Right atrium auricular region (tissue), 2 donors: ENCODE measurements at regions not wholly inside any gene's neighbourhood (a gene's known extent, or its start where the extent isn't known, plus 50 kb on each side); places are given as distances from the start of the nearest gene placed in this dataset.
A peak's percentile ranks its signal among the peaks of the same experiment; 100 is the strongest.

ENCODE experiments used
- DNase-seq: peaks from one replicate; pipeline ENCODE4 v3.0.0-alpha.2; 2019; ENCODE audit warnings: low spot score
- H3K27ac ChIP-seq, 2 donors: fragments of 200-600 bp; sonication (generic); 1 replicate in 1 of 2; 2 replicates in 1 of 2; pipeline ENCODE4 v1.5.1; 2016 to 2019
- H3K27me3 ChIP-seq, 2 donors: fragments of 200-600 bp; sonication (generic); one replicate each; pipeline versions ENCODE4 v1.5.1 to v1.6.0; 2017 to 2019
- H3K36me3 ChIP-seq: fragments of 200-600 bp; sonication (generic); one replicate; pipeline ENCODE4 v1.5.1; 2016
- H3K4me1 ChIP-seq, 2 donors: fragments of 200-600 bp; sonication (generic); one replicate each; pipeline versions ENCODE4 v1.5.1 to v1.6.0; 2017 to 2019
- H3K4me3 ChIP-seq, 2 donors: fragments of 200-600 bp; sonication (generic); 1 replicate in 1 of 2; 2 replicates in 1 of 2; pipeline ENCODE4 v1.5.1; 2017 to 2019; ENCODE audit warnings: mild to moderate bottlenecking in 1 of 2, moderate library complexity in 1 of 2
- H3K9me3 ChIP-seq, 2 donors: fragments of 200-600 bp; sonication (generic); one replicate each; pipeline ENCODE4 v1.5.1; 2019
- CTCF ChIP-seq, 2 donors: fragments of 200-600 bp; sonication (generic); IDR thresholded peaks; one replicate each; pipeline ENCODE4 v1.5.1; 2019; ENCODE audit warnings: antibody characterized with exemption in 2 of 2

GRCh38 chr10:24097751-24098207 is 111.2 kb upstream of the KIAA1217 start:
- Histone ChIP-seq H3K27me3 (no peaks in the 10 kb centered on the region), H3K27ac (no peak overlapping the region), H3K9me3 (no peaks in the 10 kb centered on the region), H3K4me3 (no peak overlapping the region), H3K36me3 (no peaks in the 10 kb centered on the region), H3K4me1 (no peaks in the 10 kb centered on the region)
- no peak for TF ChIP-seq CTCF (IDR thresholded peaks at IDR 0.05)
- DNase-seq = no peak

GRCh38 chr10:24104895-24105294 is 104.0 kb upstream of the KIAA1217 start:
- H3K27me3 ChIP-seq = no peaks in the 10 kb centered on the region
- H3K4me3 ChIP-seq = no peak overlapping the region
- no peaks in the 10 kb centered on the region for H3K9me3 ChIP-seq
- no peaks in the 10 kb centered on the region for H3K4me1 ChIP-seq
- H3K27ac ChIP-seq = no peak overlapping the region
- H3K36me3 ChIP-seq = no peaks in the 10 kb centered on the region
- DNase-seq = no peak
- no peak for TF ChIP-seq CTCF (IDR thresholded peaks at IDR 0.05)

GRCh38 chr10:24113901-24114300 is 95.0 kb upstream of the KIAA1217 start:
- no peak for DNase-seq
- no peaks in the 10 kb centered on the region for H3K27me3 ChIP-seq
- no peak overlapping the region for H3K27ac ChIP-seq
- H3K9me3 ChIP-seq = no peaks in the 10 kb centered on the region
- H3K36me3 ChIP-seq = no peaks in the 10 kb centered on the region
- H3K4me1 ChIP-seq = peaks cover 0 to 18% of the 10 kb centered on the region in 2 donors
- no peak for TF ChIP-seq CTCF (IDR thresholded peaks at IDR 0.05)
- no peak overlapping the region for H3K4me3 ChIP-seq

GRCh38 chr10:24114556-24114955 is 94.4 kb upstream of the KIAA1217 start:
- Histone ChIP-seq H3K4me1 (peaks cover 0 to 18% of the 10 kb centered on the region in 2 donors), H3K36me3 (no peaks in the 10 kb centered on the region), H3K27ac (peak overlapping the region; percentile 24 to 51), H3K9me3 (no peaks in the 10 kb centered on the region), H3K4me3 (no peak overlapping the region), H3K27me3 (no peaks in the 10 kb centered on the region)
- TF ChIP-seq CTCF (IDR thresholded peaks at IDR 0.05) = no peak
- no peak for DNase-seq

- Histone ChIP-seq H3K36me3 (no peaks in the 10 kb centered on the region), H3K9me3 (no peaks in the 10 kb centered on the region), H3K4me3 (no peak overlapping the region), H3K4me1 (peaks cover 0 to 18% of the 10 kb centered on the region in 2 donors), H3K27me3 (no peaks in the 10 kb centered on the region), H3K27ac (peak overlapping the region; percentile 28 to 51)
- no peak for TF ChIP-seq CTCF (IDR thresholded peaks at IDR 0.05)
- DNase-seq = no peak
Observed at GRCh38 chr10:24115403-24115802, 93.5 kb upstream of the KIAA1217 start.

- no peak for TF ChIP-seq CTCF (IDR thresholded peaks at IDR 0.05)
- Histone ChIP-seq H3K36me3 (no peaks in the 10 kb centered on the region), H3K9me3 (no peaks in the 10 kb centered on the region), H3K27me3 (no peaks in the 10 kb centered on the region), H3K4me1 (peaks cover 0 to 18% of the 10 kb centered on the region in 2 donors), H3K27ac (no peak overlapping the region), H3K4me3 (peak overlapping the region in 1 of 2 donors; percentile 16)
- no peak for DNase-seq
Observed at GRCh38 chr10:24118246-24118645, 90.7 kb upstream of the KIAA1217 start.
